NCI-H524 treated with DMSO at 0.1 percent for 48 hours (cell line): ENCODE measurements at regions not wholly inside any gene's neighbourhood (a gene's known extent, or its start where the extent isn't known, plus 50 kb on each side); places are given as distances from the start of the nearest gene placed in this dataset.

ENCODE experiments used
- DNase-seq: peaks from one replicate; lab custom pipeline; 2025; lab: John Stamatoyannopoulos, UW

GRCh38 chr12:31781894-31782540 lies 53.2 kb upstream of the AMN1 start:
- DNase-seq, result no peak

- DNase-seq, result peak; percentile 34
These were observed 51.3 kb upstream of the AMN1 start for GRCh38 chr12:31780096-31780495.

GRCh38 chr12:31778687-31779086 lies 49.9 kb upstream of the AMN1 start:
- DNase-seq, result no peak
